Ascending aorta (tissue), 2 donors: ENCODE measurements at regions not wholly inside any gene's neighbourhood (a gene's known extent, or its start where the extent isn't known, plus 50 kb on each side); places are given as distances from the start of the nearest gene placed in this dataset.

Experiments used
- DNase-seq, 2 donors: peaks; one replicate each; pipeline ENCODE4 v3.0.0-alpha.2; 2019; ENCODE audit warnings: low spot score in 2 of 2
- H3K27ac ChIP-seq, 2 donors: fragments of 200-600 bp; sonication (generic); one replicate each; pipeline ENCODE4 v1.5.1; 2016 to 2017; ENCODE audit warnings: mild to moderate bottlenecking in 1 of 2
- H3K27me3 ChIP-seq: fragments of 200-600 bp; sonication (generic); one replicate; pipeline ENCODE4 v1.5.1; 2017
- H3K36me3 ChIP-seq, 2 donors: fragments of 200-600 bp; sonication (generic); one replicate each; pipeline ENCODE4 v1.5.1; 2016
- H3K4me1 ChIP-seq, 2 donors: fragments of 200-600 bp; sonication (generic); one replicate each; pipeline ENCODE4 v1.5.1; 2016 to 2017; ENCODE audit warnings: mild to moderate bottlenecking in 1 of 2
- H3K4me3 ChIP-seq, 2 donors: fragments of 200-600 bp; sonication (generic); one replicate each; pipeline ENCODE4 v1.5.1; 2016 to 2017; ENCODE audit warnings: mild to moderate bottlenecking in 1 of 2
- H3K9me3 ChIP-seq, 2 donors: fragments of 200-600 bp; sonication (generic); one replicate each; pipeline ENCODE4 v1.5.1; 2016
- CTCF ChIP-seq, 3 experiments: fragments of 200-600 bp in 2 of 3; fragments of 450-650 bp in 1 of 3; sonication (generic) in 2 of 3; IDR thresholded peaks; one replicate each; pipeline ENCODE4 v1.5.1; 2016 to 2019; ENCODE audit warnings: antibody characterized with exemption in 3 of 3, mild to moderate bottlenecking in 1 of 3, moderate library complexity in 1 of 3
- intact Hi-C: fragments of 100-400 bp; cut with DNase I; formaldehyde crosslinking; loops from one replicate; pipeline ENCODE4 v1.15.1; 2023

GRCh38 chr3:66610562-66610909 lies 109.7 kb upstream of the LRIG1 start:
- TF ChIP-seq CTCF (IDR thresholded peaks at IDR 0.05), result no peak
- Histone ChIP-seq H3K9me3 (no peaks in the 10 kb centered on the region), H3K36me3 (no peaks in the 10 kb centered on the region), H3K27ac (no peak overlapping the region), H3K4me1 (peaks cover 0 to 3% of the 10 kb centered on the region in 2 donors), H3K27me3 (no peaks in the 10 kb centered on the region), H3K4me3 (no peak overlapping the region)
- no peak for DNase-seq
- intact Hi-C loops, result no loop called here

DNA sequence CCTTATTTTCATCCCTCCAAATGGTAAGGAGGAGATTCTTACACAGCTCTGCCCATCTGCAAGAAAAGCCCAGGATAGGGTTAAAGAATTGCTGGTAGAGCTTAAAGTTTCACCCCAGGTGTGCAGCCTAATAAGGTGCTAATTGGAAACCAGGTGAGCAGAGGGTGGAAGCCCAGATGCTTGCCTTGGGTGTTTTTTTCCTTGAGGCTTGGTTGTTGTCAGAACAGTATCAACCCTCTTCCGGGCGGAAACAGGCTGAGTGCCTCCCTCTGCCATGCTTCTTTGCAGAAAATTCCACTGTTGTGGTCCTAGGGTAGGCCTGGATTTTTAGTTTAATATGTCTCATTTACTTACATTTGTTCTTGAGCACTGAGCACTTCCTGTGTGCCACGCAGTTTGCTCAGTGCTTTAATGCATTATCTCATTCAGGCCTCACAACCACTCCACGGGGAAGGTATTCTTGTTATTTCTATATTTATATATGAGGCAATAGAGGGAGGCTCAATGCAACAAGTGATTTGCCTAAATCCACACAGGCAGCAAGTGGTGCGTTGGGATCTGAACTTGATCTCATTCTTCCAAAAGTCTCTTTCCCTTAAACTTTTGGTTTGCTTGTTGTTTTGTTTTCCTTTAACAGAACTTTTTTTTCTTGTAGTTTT lies 115.0 kb upstream of the LRIG1 start:
- H3K27me3 ChIP-seq, result no peaks in the 10 kb centered on the region
- H3K36me3 ChIP-seq, result no peaks in the 10 kb centered on the region
- no peak overlapping the region for H3K4me3 ChIP-seq
- no peak for TF ChIP-seq CTCF (IDR thresholded peaks at IDR 0.05)
- intact Hi-C loops, result loop anchor here (5.0 kb wide), 1 partner anchor 113 kb away; the partner anchor contains the start of gene LRIG1
- H3K9me3 ChIP-seq, result no peaks in the 10 kb centered on the region
- H3K4me1 ChIP-seq, result peaks cover 0 to 25% of the 10 kb centered on the region in 2 donors
- DNase-seq, result no peak
- peak overlapping the region; percentile 43 to 45 for H3K27ac ChIP-seq

GRCh38 chr3:66617351-66617750 lies 116.5 kb upstream of the LRIG1 start:
- intact Hi-C loops, result loop anchor here (5.0 kb wide), 1 partner anchor 115 kb away; the partner anchor contains the start of gene LRIG1
- no peaks in the 10 kb centered on the region for H3K36me3 ChIP-seq
- H3K4me1 ChIP-seq, result peaks cover 0 to 25% of the 10 kb centered on the region in 2 donors
- no peaks in the 10 kb centered on the region for H3K27me3 ChIP-seq
- no peak for TF ChIP-seq CTCF (IDR thresholded peaks at IDR 0.05)
- H3K27ac ChIP-seq, result peak overlapping the region; percentile 63 to 77
- DNase-seq, result no peak
- H3K4me3 ChIP-seq, result no peak overlapping the region
- no peaks in the 10 kb centered on the region for H3K9me3 ChIP-seq

GRCh38 chr3:66618066-66618465 lies 117.2 kb upstream of the LRIG1 start:
- no peak for DNase-seq
- intact Hi-C loops, result loop anchor here (5.0 kb wide), 1 partner anchor 116 kb away; the partner anchor contains the start of gene LRIG1
- H3K9me3 ChIP-seq, result no peaks in the 10 kb centered on the region
- H3K36me3 ChIP-seq, result no peaks in the 10 kb centered on the region
- H3K4me1 ChIP-seq, result peaks cover 0 to 25% of the 10 kb centered on the region in 2 donors
- no peak for TF ChIP-seq CTCF (IDR thresholded peaks at IDR 0.05)
- H3K27me3 ChIP-seq, result no peaks in the 10 kb centered on the region
- no peak overlapping the region for H3K4me3 ChIP-seq
- peak overlapping the region; percentile 63 to 77 for H3K27ac ChIP-seq

DNA sequence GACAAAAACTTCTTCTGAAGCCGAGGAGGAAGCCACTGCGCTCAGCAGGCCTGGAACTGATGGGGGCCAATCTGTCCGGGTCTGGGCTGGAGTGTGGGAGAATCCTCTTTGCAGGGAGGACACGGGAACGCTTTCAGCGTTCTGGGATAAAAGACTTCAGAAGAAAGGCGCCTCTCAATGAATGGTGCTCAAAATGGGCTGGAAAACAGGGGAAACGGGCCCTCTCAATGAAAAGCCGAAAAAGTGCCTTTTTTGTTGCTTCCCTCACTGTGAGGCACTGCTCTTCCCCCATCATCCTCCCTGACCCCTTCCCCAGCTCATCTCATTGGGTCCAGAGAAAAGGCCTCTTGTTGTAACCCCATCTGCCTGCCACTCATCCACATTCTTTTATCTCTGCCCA lies 119.5 kb upstream of the LRIG1 start:
- Histone ChIP-seq H3K36me3 (no peaks in the 10 kb centered on the region), H3K4me1 (peaks cover 3 to 27% of the 10 kb centered on the region in 2 donors), H3K27ac (peak overlapping the region; percentile 28 to 53), H3K27me3 (no peaks in the 10 kb centered on the region), H3K4me3 (no peak overlapping the region), H3K9me3 (no peaks in the 10 kb centered on the region)
- intact Hi-C loops, result no loop called here
- no peak for DNase-seq
- no peak for TF ChIP-seq CTCF (IDR thresholded peaks at IDR 0.05)
